GM12878 (cell line): ENCODE measurements at regions not wholly inside any gene's neighbourhood (a gene's known extent, or its start where the extent isn't known, plus 50 kb on each side); places are given as distances from the start of the nearest gene placed in this dataset.

Experiments used
- ATAC-seq: fragments of 200-7000 bp; cut with Tn5 transposase; 3 replicates; pipeline ENCODE4 v1.9.1; 2020; ENCODE audit warnings: mild to moderate bottlenecking, moderate library complexity
- BruUV-seq: library from RNA; stranded (reverse); fragments of 400-500 nt; replicated peaks from 2 replicates; lab custom pipeline; 2021; lab: Mats Ljungman, UMichigan
- CTCF ChIA-PET: fragments of 300-600 bp; sonication (Branson Sonifier 250); formaldehyde crosslinking; extraction: SDS; loops from one replicate; lab custom pipeline; 2021; ENCODE audit warnings: inconsistent platforms; lab: Yijun Ruan, JAX
- POLR2A ChIA-PET: fragments of 350-600 bp; formaldehyde crosslinking; extraction: SDS; loops from one replicate; lab custom pipeline; 2021; ENCODE audit warnings: inconsistent platforms; lab: Charles Lee
- RAD21 ChIA-PET: fragments of 300-600 bp; sonication (Branson Sonifier 250); formaldehyde crosslinking; loops from one replicate; lab custom pipeline; 2023; ENCODE audit warnings: antibody characterized with exemption; ENCODE audit not compliant: unreplicated experiment; lab: Charles Lee
- SMC1A ChIA-PET: fragments of 300-600 bp; sonication (Branson Sonifier 250); formaldehyde crosslinking; loops from one replicate; lab custom pipeline; 2023; ENCODE audit not compliant: unreplicated experiment, uncharacterized antibody; lab: Charles Lee
- DNase-seq: peaks from one replicate; pipeline ENCODE4 v3.0.0-alpha.2; 2011; ENCODE audit warnings: low read depth, low spot score
- FAIRE-seq: peaks from 3 replicates; lab custom pipeline; 2011; peaks lifted over from hg19 to GRCh38; lab: Jason Lieb, UNC
- H2AFZ ChIP-seq: 2 replicates; pipeline ENCODE4 v1.6.0; 2011; ENCODE audit warnings: low read depth, low read length, control low read depth; ENCODE audit not compliant: control insufficient read depth
- H3K27ac ChIP-seq: 2 replicates; pipeline ENCODE4 v1.5.1; 2011; ENCODE audit warnings: control low read depth; ENCODE audit not compliant: control insufficient read depth, insufficient read depth
- H3K27me3 ChIP-seq, 2 experiments: replicated peaks in 1 of 2; 2 replicates each; pipeline versions ENCODE4 v1.6.0 to v1.6.1; 2011; ENCODE audit warnings: low read length in 1 of 2; ENCODE audit not compliant: control insufficient read depth in 2 of 2, insufficient read depth in 2 of 2
- H3K36me3 ChIP-seq, 2 experiments: 2 replicates each; pipeline ENCODE4 v1.5.1; 2011; ENCODE audit warnings: low read length in 1 of 2; ENCODE audit not compliant: control insufficient read depth in 2 of 2, insufficient read depth in 2 of 2
- H3K4me1 ChIP-seq: 2 replicates; pipeline ENCODE4 v1.6.1; 2011; ENCODE audit warnings: mild to moderate bottlenecking, low read length, moderate library complexity, mixed read lengths; ENCODE audit not compliant: control insufficient read depth, insufficient read depth
- H3K4me2 ChIP-seq: 2 replicates; pipeline ENCODE4 v1.6.0; 2011; ENCODE audit warnings: control low read depth; ENCODE audit not compliant: control insufficient read depth, insufficient read depth
- H3K4me3 ChIP-seq: fragments of 200-600 bp; sonication (generic); 2 replicates; pipeline ENCODE4 v1.5.1; 2016
- H3K79me2 ChIP-seq: 2 replicates; pipeline ENCODE4 v1.6.0; 2011; ENCODE audit warnings: low read length; ENCODE audit not compliant: control insufficient read depth, insufficient read depth
- H3K9ac ChIP-seq: 2 replicates; pipeline ENCODE4 v1.8.0; 2011; ENCODE audit warnings: low read length, control low read depth, mixed read lengths; ENCODE audit not compliant: control insufficient read depth, insufficient read depth
- H3K9me3 ChIP-seq: replicated peaks from 3 replicates; pipeline ENCODE4 v1.5.1; 2011; ENCODE audit warnings: mild to moderate bottlenecking, low read length; ENCODE audit not compliant: control insufficient read depth, insufficient read depth
- H4K20me1 ChIP-seq: 2 replicates; pipeline ENCODE4 v1.6.0; 2011; ENCODE audit not compliant: control insufficient read depth, insufficient read depth
- ATF2 ChIP-seq: IDR thresholded peaks from 2 replicates; pipeline ENCODE4 v1.6.1; 2012; ENCODE audit warnings: low read length, inconsistent platforms
- BRCA1 ChIP-seq: IDR thresholded peaks from 2 replicates; pipeline ENCODE4 v1.6.1; 2011; ENCODE audit warnings: low read depth, low read length, improper control_type of control experiment
- CBX5 ChIP-seq: sonication (generic); IDR thresholded peaks from 2 replicates; pipeline ENCODE4 v1.6.1; 2016; ENCODE audit warnings: low read depth, moderate library complexity, mild to moderate bottlenecking, inconsistent platforms
- CEBPB ChIP-seq, 2 experiments: fragments of 150-350 bp in 1 of 2; IDR thresholded peaks; 2 replicates each; pipeline ENCODE4 v1.6.1; 2012 to 2014; ENCODE audit warnings: low read depth in 2 of 2, low read length in 2 of 2, borderline replicate concordance in 1 of 2, inconsistent platforms in 1 of 2
- E2F8 ChIP-seq: fragments of 450-650 bp; IDR thresholded peaks from 2 replicates; pipeline ENCODE4 v1.6.1; 2018; ENCODE audit warnings: mild to moderate bottlenecking, low read depth, moderate library complexity; ENCODE audit not compliant: partially characterized antibody
- EP300 ChIP-seq, 2 experiments: fragments of 150-350 bp in 1 of 2; IDR thresholded peaks; 2 replicates each; pipeline ENCODE4 v1.6.1; 2011 to 2012; ENCODE audit warnings: low read depth in 2 of 2, low read length in 2 of 2, borderline replicate concordance in 1 of 2, improper control_type of control experiment in 1 of 2, inconsistent platforms in 1 of 2; ENCODE audit not compliant: control insufficient read depth in 1 of 2
- FOXM1 ChIP-seq: IDR thresholded peaks from 2 replicates; pipeline ENCODE4 v1.6.1; 2012; ENCODE audit warnings: low read depth, mild to moderate bottlenecking, inconsistent platforms, low read length, moderate library complexity
- IKZF1 ChIP-seq: fragments of 450-650 bp; conservative IDR thresholded peaks from 2 replicates; pipeline ENCODE4 v1.6.1; 2017; ENCODE audit warnings: antibody characterized with exemption, mild to moderate bottlenecking
- IRF3 ChIP-seq: fragments of 450-650 bp; IDR thresholded peaks from 2 replicates; pipeline ENCODE4 v1.6.1; 2014; ENCODE audit warnings: mild to moderate bottlenecking
- KAT2A ChIP-seq: conservative IDR thresholded peaks from 2 replicates; pipeline ENCODE4 v1.6.1; 2011; ENCODE audit warnings: low read depth, low read length; ENCODE audit not compliant: control insufficient read depth
- KLF5 ChIP-seq: fragments of 450-650 bp; IDR thresholded peaks from 2 replicates; pipeline ENCODE4 v1.6.1; 2014; ENCODE audit warnings: mild to moderate bottlenecking; ENCODE audit not compliant: partially characterized antibody
- NFYB ChIP-seq: IDR thresholded peaks from 2 replicates; pipeline ENCODE4 v1.6.1; 2011; ENCODE audit warnings: low read depth, mild to moderate bottlenecking, low read length, improper control_type of control experiment, moderate library complexity; ENCODE audit not compliant: insufficient read depth
- NR2C2 ChIP-seq: IDR thresholded peaks from 2 replicates; pipeline ENCODE4 v1.6.1; 2011; ENCODE audit warnings: borderline replicate concordance, low read depth; ENCODE audit not compliant: control insufficient read depth, insufficient read length
- POLR2A ChIP-seq: IDR thresholded peaks from 2 replicates; pipeline ENCODE4 v1.6.1; 2011; ENCODE audit warnings: low read depth, mild to moderate bottlenecking, low read length
- POU2F2 ChIP-seq: IDR thresholded peaks from 3 replicates; pipeline ENCODE4 v1.6.1; 2011; ENCODE audit warnings: low read depth, mild to moderate bottlenecking, low read length, borderline replicate concordance
- RB1 ChIP-seq: fragments of 450-650 bp; formaldehyde crosslinking; IDR thresholded peaks from 2 replicates; pipeline ENCODE4 v1.6.1; 2017; ENCODE audit warnings: mild to moderate bottlenecking, borderline replicate concordance
- SMAD1 ChIP-seq: fragments of 450-650 bp; IDR thresholded peaks from 2 replicates; pipeline ENCODE4 v1.6.1; 2018; ENCODE audit warnings: mild to moderate bottlenecking, low read depth; ENCODE audit not compliant: partially characterized antibody
- STAT1 ChIP-seq: fragments of 450-650 bp; conservative IDR thresholded peaks from 2 replicates; pipeline ENCODE4 v1.6.1; 2014; ENCODE audit warnings: antibody characterized with exemption, mild to moderate bottlenecking
- ZSCAN29 ChIP-seq: fragments of 450-650 bp; IDR thresholded peaks from 2 replicates; pipeline ENCODE4 v1.6.1; 2017; ENCODE audit warnings: mild to moderate bottlenecking, moderate library complexity
- WGBS: methylation state at CpG from one replicate; pipeline ENCODE4 v1.1.6; 2016; ENCODE audit warnings: low lambda C conversion rate; ENCODE audit not compliant: insufficient replicate concordance, insufficient coverage; ENCODE audit errors: missing lambda C conversion rate; 5-methylcytosine and 5-hydroxymethylcytosine counted together
- in situ Hi-C: fragments of 300-500 bp; cut with MboI; formaldehyde crosslinking; loops from 9 replicates; pipeline ENCODE4 v1.14.3; 2018; ENCODE audit warnings: mixed read lengths
- intact Hi-C: fragments of 100-400 bp; cut with micrococcal nuclease; formaldehyde crosslinking; loops from one replicate; pipeline ENCODE4 v1.14.2; 2022; ENCODE audit not compliant: unreplicated experiment

GRCh38 chr4:89173336-89174090 is 62.2 kb downstream of the TIGD2 start:
- H3K4me2 ChIP-seq: no peak overlapping the region
- H3K4me3 ChIP-seq: no peak overlapping the region
- H4K20me1 ChIP-seq: no peaks in the 10 kb centered on the region
- H2AFZ ChIP-seq: no peak overlapping the region
- H3K9me3 ChIP-seq: no peaks in the 10 kb centered on the region
- H3K4me1 ChIP-seq: no peaks in the 10 kb centered on the region
- no peak overlapping the region for H3K9ac ChIP-seq
- in situ Hi-C loops: no loop called here
- intact Hi-C loops: no loop called here
- H3K79me2 ChIP-seq: no peaks in the 10 kb centered on the region
- SMC1A ChIA-PET: interaction anchor here (2.0 kb wide), 1 partner anchor 15 kb away, joined by 4 read pairs; no protein-coding TSS in a partner anchor
- H3K27me3 ChIP-seq: peaks cover 0 to 2% of the 10 kb centered on the region in 2 experiments; a peak in 1 of 4 replicates
- DNase-seq (no peak), FAIRE-seq (no peak)
- RAD21 ChIA-PET: no interaction called here
- CTCF ChIA-PET: interaction anchor here (0.6 to 1.0 kb wide), 2 partner anchors 11 to 145 kb away, joined by 3 read pairs; no protein-coding TSS in a partner anchor
- TF ChIP-seq CEBPB (IDR thresholded peaks at IDR 0.05; ENCODE audit: borderline replicate concordance in 1 of 2, low read depth in 2 of 2, low read length in 2 of 2): no peak
- TF ChIP-seq POU2F2: no peak
- no peak for TF ChIP-seq RB1
- no peak for TF ChIP-seq SMAD1
- no peak for TF ChIP-seq ZSCAN29
- no peak for TF ChIP-seq KAT2A
- TF ChIP-seq IKZF1: no peak
- TF ChIP-seq FOXM1: no peak
- no peak for TF ChIP-seq STAT1
- no peak for TF ChIP-seq EP300 (IDR thresholded peaks at IDR 0.05; ENCODE audit: borderline replicate concordance in 1 of 2, control insufficient read depth in 1 of 2, low read depth in 2 of 2, low read length in 2 of 2)
- TF ChIP-seq NR2C2: no peak
- TF ChIP-seq BRCA1: no peak
- TF ChIP-seq KLF5: no peak
- TF ChIP-seq IRF3: no peak
- TF ChIP-seq POLR2A: no peak
- TF ChIP-seq ATF2: no peak
- TF ChIP-seq NFYB: no peak
- TF ChIP-seq E2F8: no peak
- no peak for TF ChIP-seq CBX5
- TF ChIP-seq, all 136 proteins: peak for 0
- no peak for ATAC-seq
- no peaks in the 10 kb centered on the region for H3K36me3 ChIP-seq
- H3K27ac ChIP-seq: no peak overlapping the region
- 27% methylated on average over 13 of the region's 13 CpGs for WGBS
- no TSS peak for BruUV-seq
- POLR2A ChIA-PET: no interaction called here
